ENCODE measurements at regions not wholly inside any gene's neighbourhood (a gene's known extent, or its start where the extent isn't known, plus 50 kb on each side); places are given as distances from the start of the nearest gene placed in this dataset.

- ATAC-seq, result no peak; the same call in 2 of the 3 replicates
- H3K9me2 ChIP-seq (ENCODE audit: insufficient read depth), result no peaks in the 10 kb centered on the region
- peaks cover 3% of the 10 kb centered on the region for H3K27me3 Mint-ChIP-seq (ENCODE audit: insufficient read depth, low read depth, poor library complexity)
- no peaks in the 10 kb centered on the region for H3F3A ChIP-seq (replicated peaks; ENCODE audit: low read depth)
- no peak overlapping the region for H3K27ac ChIP-seq (ENCODE audit: low read depth)
- H2AFZ ChIP-seq, result peak overlapping the region; percentile 84
- no peak overlapping the region for H3K4me3 ChIP-seq
- no peaks in the 10 kb centered on the region for H3K27me3 ChIP-seq (ENCODE audit: insufficient read depth)
- no peaks in the 10 kb centered on the region for H3K4me1 ChIP-seq (ENCODE audit: insufficient read depth)
- H3K36me3 ChIP-seq (ENCODE audit: insufficient read depth), result no peaks in the 10 kb centered on the region
- no peaks in the 10 kb centered on the region for H3K9me3 Mint-ChIP-seq
- H3K4me2 ChIP-seq, result no peak overlapping the region
- no peak overlapping the region for H3K4me3 Mint-ChIP-seq
- no peaks in the 10 kb centered on the region for H3K36me3 Mint-ChIP-seq (ENCODE audit: low read depth)
- TF ChIP-seq NANOG (IDR thresholded peaks at IDR 0.05; ENCODE audit: borderline replicate concordance) (no peak), EZH2 (IDR thresholded peaks at IDR 0.05; ENCODE audit: low read depth, unreplicated experiment) (no peak), ZNF114 (CRISPR knock-in tag; IDR thresholded peaks at IDR 0.05) (no peak), ZNF331 (CRISPR knock-in tag; IDR thresholded peaks at IDR 0.05; ENCODE audit: low read depth) (no peak), POLR2AphosphoS5 (IDR thresholded peaks at IDR 0.05; ENCODE audit: low read depth) (no peak), CREB1 (CRISPR knock-in tag; IDR thresholded peaks at IDR 0.05; ENCODE audit: low read depth) (no peak), EZH2phosphoT487 (IDR thresholded peaks at IDR 0.05; ENCODE audit: unreplicated experiment) (no peak)
- TF ChIP-seq, protein P1, sequence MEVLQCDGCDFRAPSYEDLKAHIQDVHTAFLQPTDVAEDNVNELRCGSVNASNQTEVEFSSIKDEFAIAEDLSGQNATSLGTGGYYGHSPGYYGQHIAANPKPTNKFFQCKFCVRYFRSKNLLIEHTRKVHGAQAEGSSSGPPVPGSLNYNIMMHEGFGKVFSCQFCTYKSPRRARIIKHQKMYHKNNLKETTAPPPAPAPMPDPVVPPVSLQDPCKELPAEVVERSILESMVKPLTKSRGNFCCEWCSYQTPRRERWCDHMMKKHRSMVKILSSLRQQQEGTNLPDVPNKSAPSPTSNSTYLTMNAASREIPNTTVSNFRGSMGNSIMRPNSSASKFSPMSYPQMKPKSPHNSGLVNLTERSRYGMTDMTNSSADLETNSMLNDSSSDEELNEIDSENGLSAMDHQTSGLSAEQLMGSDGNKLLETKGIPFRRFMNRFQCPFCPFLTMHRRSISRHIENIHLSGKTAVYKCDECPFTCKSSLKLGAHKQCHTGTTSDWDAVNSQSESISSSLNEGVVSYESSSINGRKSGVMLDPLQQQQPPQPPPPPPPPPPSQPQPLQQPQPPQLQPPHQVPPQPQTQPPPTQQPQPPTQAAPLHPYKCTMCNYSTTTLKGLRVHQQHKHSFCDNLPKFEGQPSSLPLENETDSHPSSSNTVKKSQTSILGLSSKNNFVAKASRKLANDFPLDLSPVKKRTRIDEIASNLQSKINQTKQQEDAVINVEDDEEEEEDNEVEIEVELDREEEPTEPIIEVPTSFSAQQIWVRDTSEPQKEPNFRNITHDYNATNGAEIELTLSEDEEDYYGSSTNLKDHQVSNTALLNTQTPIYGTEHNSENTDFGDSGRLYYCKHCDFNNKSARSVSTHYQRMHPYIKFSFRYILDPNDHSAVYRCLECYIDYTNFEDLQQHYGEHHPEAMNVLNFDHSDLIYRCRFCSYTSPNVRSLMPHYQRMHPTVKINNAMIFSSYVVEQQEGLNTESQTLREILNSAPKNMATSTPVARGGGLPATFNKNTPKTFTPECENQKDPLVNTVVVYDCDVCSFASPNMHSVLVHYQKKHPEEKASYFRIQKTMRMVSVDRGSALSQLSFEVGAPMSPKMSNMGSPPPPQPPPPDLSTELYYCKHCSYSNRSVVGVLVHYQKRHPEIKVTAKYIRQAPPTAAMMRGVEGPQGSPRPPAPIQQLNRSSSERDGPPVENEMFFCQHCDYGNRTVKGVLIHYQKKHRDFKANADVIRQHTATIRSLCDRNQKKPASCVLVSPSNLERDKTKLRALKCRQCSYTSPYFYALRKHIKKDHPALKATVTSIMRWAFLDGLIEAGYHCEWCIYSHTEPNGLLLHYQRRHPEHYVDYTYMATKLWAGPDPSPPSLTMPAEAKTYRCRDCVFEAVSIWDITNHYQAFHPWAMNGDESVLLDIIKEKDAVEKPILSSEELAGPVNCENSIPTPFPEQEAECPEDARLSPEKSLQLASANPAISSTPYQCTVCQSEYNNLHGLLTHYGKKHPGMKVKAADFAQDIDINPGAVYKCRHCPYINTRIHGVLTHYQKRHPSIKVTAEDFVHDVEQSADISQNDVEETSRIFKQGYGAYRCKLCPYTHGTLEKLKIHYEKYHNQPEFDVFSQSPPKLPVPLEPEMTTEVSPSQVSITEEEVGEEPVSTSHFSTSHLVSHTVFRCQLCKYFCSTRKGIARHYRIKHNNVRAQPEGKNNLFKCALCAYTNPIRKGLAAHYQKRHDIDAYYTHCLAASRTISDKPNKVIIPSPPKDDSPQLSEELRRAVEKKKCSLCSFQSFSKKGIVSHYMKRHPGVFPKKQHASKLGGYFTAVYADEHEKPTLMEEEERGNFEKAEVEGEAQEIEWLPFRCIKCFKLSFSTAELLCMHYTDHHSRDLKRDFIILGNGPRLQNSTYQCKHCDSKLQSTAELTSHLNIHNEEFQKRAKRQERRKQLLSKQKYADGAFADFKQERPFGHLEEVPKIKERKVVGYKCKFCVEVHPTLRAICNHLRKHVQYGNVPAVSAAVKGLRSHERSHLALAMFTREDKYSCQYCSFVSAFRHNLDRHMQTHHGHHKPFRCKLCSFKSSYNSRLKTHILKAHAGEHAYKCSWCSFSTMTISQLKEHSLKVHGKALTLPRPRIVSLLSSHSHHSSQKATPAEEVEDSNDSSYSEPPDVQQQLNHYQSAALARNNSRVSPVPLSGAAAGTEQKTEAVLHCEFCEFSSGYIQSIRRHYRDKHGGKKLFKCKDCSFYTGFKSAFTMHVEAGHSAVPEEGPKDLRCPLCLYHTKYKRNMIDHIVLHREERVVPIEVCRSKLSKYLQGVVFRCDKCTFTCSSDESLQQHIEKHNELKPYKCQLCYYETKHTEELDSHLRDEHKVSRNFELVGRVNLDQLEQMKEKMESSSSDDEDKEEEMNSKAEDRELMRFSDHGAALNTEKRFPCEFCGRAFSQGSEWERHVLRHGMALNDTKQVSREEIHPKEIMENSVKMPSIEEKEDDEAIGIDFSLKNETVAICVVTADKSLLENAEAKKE (CRISPR knock-in tag; IDR thresholded peaks at IDR 0.05), result no peak
- TF ChIP-seq, protein P2, sequence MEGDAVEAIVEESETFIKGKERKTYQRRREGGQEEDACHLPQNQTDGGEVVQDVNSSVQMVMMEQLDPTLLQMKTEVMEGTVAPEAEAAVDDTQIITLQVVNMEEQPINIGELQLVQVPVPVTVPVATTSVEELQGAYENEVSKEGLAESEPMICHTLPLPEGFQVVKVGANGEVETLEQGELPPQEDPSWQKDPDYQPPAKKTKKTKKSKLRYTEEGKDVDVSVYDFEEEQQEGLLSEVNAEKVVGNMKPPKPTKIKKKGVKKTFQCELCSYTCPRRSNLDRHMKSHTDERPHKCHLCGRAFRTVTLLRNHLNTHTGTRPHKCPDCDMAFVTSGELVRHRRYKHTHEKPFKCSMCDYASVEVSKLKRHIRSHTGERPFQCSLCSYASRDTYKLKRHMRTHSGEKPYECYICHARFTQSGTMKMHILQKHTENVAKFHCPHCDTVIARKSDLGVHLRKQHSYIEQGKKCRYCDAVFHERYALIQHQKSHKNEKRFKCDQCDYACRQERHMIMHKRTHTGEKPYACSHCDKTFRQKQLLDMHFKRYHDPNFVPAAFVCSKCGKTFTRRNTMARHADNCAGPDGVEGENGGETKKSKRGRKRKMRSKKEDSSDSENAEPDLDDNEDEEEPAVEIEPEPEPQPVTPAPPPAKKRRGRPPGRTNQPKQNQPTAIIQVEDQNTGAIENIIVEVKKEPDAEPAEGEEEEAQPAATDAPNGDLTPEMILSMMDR (conservative IDR thresholded peaks at IDR 0.05; ENCODE audit: low read depth in 2 of 2), result no peak
- H3K27ac Mint-ChIP-seq, result peak overlapping the region; percentile 13; the same call in 1 of the 2 replicates
- H4K20me1 ChIP-seq (replicated peaks; ENCODE audit: insufficient read depth), result no peaks in the 10 kb centered on the region
- no peak for DNase-seq (ENCODE audit: low spot score)
- no peaks in the 10 kb centered on the region; the same call in 2 of the 3 replicates for H3K4me1 Mint-ChIP-seq
- no peaks in the 10 kb centered on the region for H3K79me2 ChIP-seq (replicated peaks; ENCODE audit: insufficient read depth)
These were observed 248.6 kb upstream of the KLF4 start for GRCh38 chr9:107737987-107738743.

Measured in GM23338 (cell line).